ENCODE measurements at regions not wholly inside any gene's neighbourhood (a gene's known extent, or its start where the extent isn't known, plus 50 kb on each side); places are given as distances from the start of the nearest gene placed in this dataset.
"Not testable (repeated sequence)": the region's sequence is repeated elsewhere in the genome, so short reads cannot be mapped to it uniquely, and the experiment has no call there.

DNA sequence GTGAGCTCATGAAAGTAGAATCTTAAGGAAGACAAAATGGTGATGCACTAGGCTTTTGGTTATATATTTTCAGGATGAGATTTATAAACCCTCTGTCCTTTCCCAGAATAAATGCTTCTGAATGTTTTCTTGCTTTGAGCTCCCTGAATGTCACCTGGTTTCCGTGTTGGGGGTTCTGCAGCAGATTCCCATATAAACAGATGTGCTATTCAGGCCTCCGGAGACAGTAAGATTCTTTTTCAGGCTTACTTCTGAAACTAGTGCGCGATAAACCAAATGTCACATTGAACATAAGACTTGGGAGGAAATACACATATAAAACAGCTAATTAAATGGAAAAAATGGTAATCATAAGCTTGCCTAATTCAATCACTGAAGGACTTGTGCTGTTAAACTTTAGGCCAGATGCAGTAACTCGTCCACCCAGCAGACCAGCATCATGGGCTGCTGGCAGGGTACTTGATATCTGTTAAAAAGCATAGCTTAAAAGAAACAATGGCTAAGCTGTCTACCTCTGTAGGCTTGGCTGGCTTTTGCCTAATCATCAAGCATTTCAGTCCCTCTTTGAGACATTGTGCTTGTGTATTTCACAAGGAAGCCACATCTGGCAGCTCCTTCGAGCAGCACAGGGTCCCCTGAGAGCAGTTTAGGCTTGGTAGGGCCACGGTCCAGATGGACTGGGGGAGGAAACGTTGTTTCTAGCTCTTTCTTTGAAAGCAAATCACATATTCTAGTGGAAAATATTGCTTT, 281.2 kb upstream of the KIAA1217 start:
- ChIA-PET CTCF (no interaction called here), POLR2A (no interaction called here)
- H3K27me3 ChIP-seq (ENCODE audit: control insufficient read depth in 2 of 2, insufficient read depth in 2 of 2, low read length in 2 of 2), result no peaks in the 10 kb centered on the region
- Mint-ChIP-seq H3K9me3 (peaks cover 0 to 2% (median 0%) of the 10 kb centered on the region in 11 donors), H3K36me3 (no peaks in the 10 kb centered on the region), H3K27ac (no peak overlapping the region), H3K4me3 (no peak overlapping the region), H3K4me1 (no peaks in the 10 kb centered on the region), H3K27me3 (peaks cover 0 to 16% (median 0%) of the 10 kb centered on the region in 5 donors)
- H3K9me3 ChIP-seq (ENCODE audit: control insufficient read depth in 2 of 3, low read length in 3 of 3), result no peaks in the 10 kb centered on the region
- H3K4me3 ChIP-seq (ENCODE audit: low read length), result no peak overlapping the region
- no peaks in the 10 kb centered on the region for H3K36me3 ChIP-seq (ENCODE audit: control insufficient read depth in 2 of 3, insufficient read depth in 3 of 3, low read length in 3 of 3)
- intact Hi-C loops (cut with micrococcal nuclease), result no loop called here
- H3K27ac ChIP-seq (ENCODE audit: low read depth, low read length), result no peak overlapping the region
- DNase-seq (no peak), ATAC-seq (no peak)
- no peaks in the 10 kb centered on the region for H3K4me1 ChIP-seq (ENCODE audit: control insufficient read depth in 2 of 2, insufficient read depth in 2 of 2, low read length in 2 of 2)

DNA sequence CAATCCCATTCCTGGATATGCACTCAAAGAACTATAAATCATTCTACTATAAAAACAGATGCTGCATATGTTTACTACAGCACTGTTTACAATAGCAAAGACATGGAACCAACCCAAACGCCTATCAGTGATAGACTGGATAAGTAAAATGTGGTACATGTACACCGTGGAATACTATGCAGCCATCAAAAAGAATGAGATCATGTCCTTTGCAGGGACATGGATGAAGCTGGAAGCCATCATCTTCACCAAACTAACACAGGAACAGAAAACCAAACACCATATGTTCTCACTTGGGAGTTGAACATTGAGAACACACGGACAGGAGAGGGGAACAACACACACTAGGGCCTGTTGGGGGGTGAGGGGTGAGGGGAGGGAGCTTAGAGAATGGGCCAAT, 274.9 kb upstream of the KIAA1217 start:
- DNase-seq; H3K4me3 ChIP-seq (ENCODE audit: low read length); intact Hi-C loops (cut with micrococcal nuclease); H3K4me1 ChIP-seq (ENCODE audit: control insufficient read depth in 2 of 2, insufficient read depth in 2 of 2, low read length in 2 of 2); H3K27ac Mint-ChIP-seq; H3K27ac ChIP-seq (ENCODE audit: low read depth, low read length); POLR2A ChIA-PET; ATAC-seq; H3K4me3 Mint-ChIP-seq; H3K36me3 Mint-ChIP-seq; H3K4me1 Mint-ChIP-seq; H3K27me3 ChIP-seq (ENCODE audit: control insufficient read depth in 2 of 2, insufficient read depth in 2 of 2, low read length in 2 of 2); H3K36me3 ChIP-seq (ENCODE audit: control insufficient read depth in 2 of 3, insufficient read depth in 3 of 3, low read length in 3 of 3); CTCF ChIA-PET; H3K9me3 ChIP-seq (ENCODE audit: control insufficient read depth in 2 of 3, low read length in 3 of 3): not testable (repeated sequence)
- Mint-ChIP-seq H3K27me3 (peaks cover 0 to 16% (median 5%) of the 10 kb centered on the region in 5 donors), H3K9me3 (peaks cover 0 to 11% (median 2%) of the 10 kb centered on the region in 11 donors)

DNA sequence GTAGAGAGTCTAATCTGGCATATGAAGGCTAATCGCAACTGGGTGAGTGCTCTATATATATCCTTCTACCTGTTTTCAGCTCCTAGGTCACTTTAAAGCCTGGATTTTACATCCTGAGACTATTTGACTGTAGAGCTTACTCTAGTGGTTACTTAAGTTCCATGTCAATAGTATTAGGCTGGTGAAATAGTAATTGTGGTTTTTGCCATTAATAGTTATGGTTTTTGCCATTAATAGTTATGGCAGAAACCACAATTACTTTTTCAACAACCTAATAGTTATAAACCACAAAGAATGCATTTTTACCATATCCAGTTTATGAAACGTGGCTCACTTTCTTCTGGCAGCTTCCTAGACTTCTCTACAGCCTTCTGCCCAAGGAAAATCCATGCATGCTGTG, 263.1 kb upstream of the KIAA1217 start:
- Mint-ChIP-seq H3K9me3 (peaks cover 0 to 6% (median 0%) of the 10 kb centered on the region in 11 donors), H3K4me3 (no peak overlapping the region), H3K36me3 (no peaks in the 10 kb centered on the region), H3K4me1 (no peaks in the 10 kb centered on the region), H3K27ac (no peak overlapping the region), H3K27me3 (no peaks in the 10 kb centered on the region)
- Histone ChIP-seq H3K27me3 (ENCODE audit: control insufficient read depth in 2 of 2, insufficient read depth in 2 of 2, low read length in 2 of 2) (no peaks in the 10 kb centered on the region), H3K9me3 (ENCODE audit: control insufficient read depth in 2 of 3, low read length in 3 of 3) (no peaks in the 10 kb centered on the region), H3K36me3 (ENCODE audit: control insufficient read depth in 2 of 3, insufficient read depth in 3 of 3, low read length in 3 of 3) (no peaks in the 10 kb centered on the region), H3K4me1 (ENCODE audit: control insufficient read depth in 2 of 2, insufficient read depth in 2 of 2, low read length in 2 of 2) (no peaks in the 10 kb centered on the region), H3K4me3 (ENCODE audit: low read length) (no peak overlapping the region), H3K27ac (ENCODE audit: low read depth, low read length) (no peak overlapping the region)
- DNase-seq (no peak), ATAC-seq (no peak)
- CTCF ChIA-PET, result no interaction called here
- intact Hi-C loops (cut with micrococcal nuclease), result no loop called here
- POLR2A ChIA-PET, result no interaction called here

DNA sequence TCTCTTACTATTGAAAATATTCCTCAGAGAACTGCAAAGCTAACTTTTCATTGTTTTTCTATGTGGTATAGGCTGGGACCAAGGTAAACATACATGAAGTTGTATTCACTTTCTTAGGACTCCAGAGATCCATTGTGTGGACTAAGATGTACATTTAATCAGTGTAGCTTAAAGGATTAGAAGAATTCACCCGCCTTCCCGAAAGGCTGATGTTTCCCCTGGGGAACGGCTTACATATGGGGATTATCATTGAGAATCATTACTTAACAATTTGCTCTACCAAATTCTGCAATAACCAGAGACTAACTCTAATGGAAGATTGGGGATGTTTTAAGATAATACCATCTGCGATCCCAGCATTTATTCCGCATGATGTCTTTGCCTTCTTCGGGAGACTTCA, 257.1 kb upstream of the KIAA1217 start:
- peaks cover 0 to 8% (median 0%) of the 10 kb centered on the region in 11 donors for H3K9me3 Mint-ChIP-seq
- peaks cover 0 to 5% (median 0%) of the 10 kb centered on the region in 7 donors for H3K4me1 Mint-ChIP-seq
- no peak overlapping the region for H3K27ac Mint-ChIP-seq
- POLR2A ChIA-PET, result no interaction called here
- no peaks in the 10 kb centered on the region for H3K27me3 Mint-ChIP-seq
- ATAC-seq (no peak), DNase-seq (no peak)
- Histone ChIP-seq H3K9me3 (ENCODE audit: control insufficient read depth in 2 of 3, low read length in 3 of 3) (no peaks in the 10 kb centered on the region), H3K4me1 (ENCODE audit: control insufficient read depth in 2 of 2, insufficient read depth in 2 of 2, low read length in 2 of 2) (no peaks in the 10 kb centered on the region), H3K36me3 (ENCODE audit: control insufficient read depth in 2 of 3, insufficient read depth in 3 of 3, low read length in 3 of 3) (no peaks in the 10 kb centered on the region), H3K4me3 (ENCODE audit: low read length) (no peak overlapping the region), H3K27me3 (ENCODE audit: control insufficient read depth in 2 of 2, insufficient read depth in 2 of 2, low read length in 2 of 2) (no peaks in the 10 kb centered on the region), H3K27ac (ENCODE audit: low read depth, low read length) (no peak overlapping the region)
- peaks cover 0 to 3% (median 0%) of the 10 kb centered on the region in 5 donors for H3K36me3 Mint-ChIP-seq
- no peak overlapping the region for H3K4me3 Mint-ChIP-seq
- CTCF ChIA-PET, result interaction anchor here (0.6 kb wide), 1 partner anchor 17 kb away, joined by 4 read pairs; no protein-coding TSS in a partner anchor
- intact Hi-C loops (cut with micrococcal nuclease), result no loop called here

GRCh38 chr10:23955456-23956225, 253.3 kb upstream of the KIAA1217 start:
- Histone ChIP-seq H3K9me3 (ENCODE audit: control insufficient read depth in 2 of 3, low read length in 3 of 3) (no peaks in the 10 kb centered on the region), H3K4me1 (ENCODE audit: control insufficient read depth in 2 of 2, insufficient read depth in 2 of 2, low read length in 2 of 2) (no peaks in the 10 kb centered on the region), H3K27ac (ENCODE audit: low read depth, low read length) (no peak overlapping the region), H3K36me3 (ENCODE audit: control insufficient read depth in 2 of 3, insufficient read depth in 3 of 3, low read length in 3 of 3) (no peaks in the 10 kb centered on the region), H3K4me3 (ENCODE audit: low read length) (no peak overlapping the region), H3K27me3 (ENCODE audit: control insufficient read depth in 2 of 2, insufficient read depth in 2 of 2, low read length in 2 of 2) (no peaks in the 10 kb centered on the region)
- peaks cover 0 to 3% (median 0%) of the 10 kb centered on the region in 5 donors for H3K36me3 Mint-ChIP-seq
- no peaks in the 10 kb centered on the region for H3K27me3 Mint-ChIP-seq
- POLR2A ChIA-PET, result no interaction called here
- H3K4me3 Mint-ChIP-seq, result no peak overlapping the region
- H3K27ac Mint-ChIP-seq, result no peak overlapping the region
- ATAC-seq (no peak), DNase-seq (no peak)
- CTCF ChIA-PET, result no interaction called here
- intact Hi-C loops (cut with micrococcal nuclease), result no loop called here
- peaks cover 0 to 5% (median 0%) of the 10 kb centered on the region in 7 donors for H3K4me1 Mint-ChIP-seq
- H3K9me3 Mint-ChIP-seq, result peaks cover 0 to 9% (median 0%) of the 10 kb centered on the region in 11 donors

- Histone ChIP-seq H3K36me3 (ENCODE audit: control insufficient read depth in 2 of 3, insufficient read depth in 3 of 3, low read length in 3 of 3) (no peaks in the 10 kb centered on the region), H3K27me3 (ENCODE audit: control insufficient read depth in 2 of 2, insufficient read depth in 2 of 2, low read length in 2 of 2) (no peaks in the 10 kb centered on the region), H3K4me1 (ENCODE audit: control insufficient read depth in 2 of 2, insufficient read depth in 2 of 2, low read length in 2 of 2) (no peaks in the 10 kb centered on the region), H3K9me3 (ENCODE audit: control insufficient read depth in 2 of 3, low read length in 3 of 3) (no peaks in the 10 kb centered on the region), H3K27ac (ENCODE audit: low read depth, low read length) (no peak overlapping the region), H3K4me3 (ENCODE audit: low read length) (no peak overlapping the region)
- DNase-seq, result no peak
- CTCF ChIA-PET, result no interaction called here
- no peaks in the 10 kb centered on the region for H3K4me1 Mint-ChIP-seq
- H3K9me3 Mint-ChIP-seq, result peaks cover 0 to 15% (median 3%) of the 10 kb centered on the region in 11 donors
- POLR2A ChIA-PET, result no interaction called here
- peaks cover 0 to 4% (median 0%) of the 10 kb centered on the region in 5 donors for H3K27me3 Mint-ChIP-seq
- H3K36me3 Mint-ChIP-seq, result no peaks in the 10 kb centered on the region
- H3K4me3 Mint-ChIP-seq, result no peak overlapping the region
- H3K27ac Mint-ChIP-seq, result no peak overlapping the region
- intact Hi-C loops (cut with micrococcal nuclease), result no loop called here
- no peak for ATAC-seq
These were observed 243.8 kb upstream of the KIAA1217 start for GRCh38 chr10:23965123-23965522.

- no peaks in the 10 kb centered on the region for H3K4me1 ChIP-seq (ENCODE audit: control insufficient read depth in 2 of 2, insufficient read depth in 2 of 2, low read length in 2 of 2)
- no peaks in the 10 kb centered on the region for H3K27me3 ChIP-seq (ENCODE audit: control insufficient read depth in 2 of 2, insufficient read depth in 2 of 2, low read length in 2 of 2)
- H3K9me3 Mint-ChIP-seq, result peaks cover 0 to 15% (median 3%) of the 10 kb centered on the region in 11 donors
- intact Hi-C loops (cut with micrococcal nuclease), result no loop called here
- ChIA-PET POLR2A (no interaction called here), CTCF (no interaction called here)
- no peak overlapping the region for H3K27ac Mint-ChIP-seq
- no peak overlapping the region for H3K4me3 Mint-ChIP-seq
- no peak overlapping the region for H3K4me3 ChIP-seq (ENCODE audit: low read length)
- H3K9me3 ChIP-seq (ENCODE audit: control insufficient read depth in 2 of 3, low read length in 3 of 3), result no peaks in the 10 kb centered on the region
- DNase-seq (no peak), ATAC-seq (no peak)
- no peak overlapping the region for H3K27ac ChIP-seq (ENCODE audit: low read depth, low read length)
- peaks cover 0 to 4% (median 0%) of the 10 kb centered on the region in 5 donors for H3K27me3 Mint-ChIP-seq
- H3K4me1 Mint-ChIP-seq, result no peaks in the 10 kb centered on the region
- no peaks in the 10 kb centered on the region for H3K36me3 ChIP-seq (ENCODE audit: control insufficient read depth in 2 of 3, insufficient read depth in 3 of 3, low read length in 3 of 3)
- no peaks in the 10 kb centered on the region for H3K36me3 Mint-ChIP-seq
These were observed 243.1 kb upstream of the KIAA1217 start for GRCh38 chr10:23965880-23966279.
